HCT116 (cell line): ENCODE measurements at regions not wholly inside any gene's neighbourhood (a gene's known extent, or its start where the extent isn't known, plus 50 kb on each side); places are given as distances from the start of the nearest gene placed in this dataset.

Source experiments
- ATAC-seq: fragments of 200-7000 bp; cut with Tn5 transposase; 2 replicates; pipeline ENCODE4 v1.9.1; 2020; ENCODE audit warnings: mild to moderate bottlenecking, moderate library complexity
- BruUV-seq: library from RNA; stranded (reverse); fragments of 400-500 nt; replicated peaks from 2 replicates; lab custom pipeline; 2021; lab: Mats Ljungman, UMichigan
- CTCF ChIA-PET: fragments of 300-600 bp; sonication (Branson Sonifier 250); formaldehyde crosslinking; loops from one replicate; lab custom pipeline; 2021; ENCODE audit warnings: antibody characterized with exemption; lab: Charles Lee
- POLR2A ChIA-PET: fragments of 300-600, 350-600 bp; sonication (Branson Sonifier 250); formaldehyde crosslinking; loops from one replicate; lab custom pipeline; 2021; ENCODE audit warnings: antibody characterized with exemption; lab: Charles Lee
- RAD21 ChIA-PET, 2 experiments: fragments of 300-600 bp; sonication (Branson Sonifier 250); formaldehyde crosslinking; loops; one replicate each; lab custom pipeline; 2023; ENCODE audit warnings: low total read pairs in 2 of 2; ENCODE audit not compliant: uncharacterized antibody in 2 of 2, unreplicated experiment in 2 of 2, low non-redundant PET in 1 of 2; lab: Charles Lee
- DNase-seq: peaks from one replicate; pipeline ENCODE4 v3.0.0-alpha.2; 2010; ENCODE audit warnings: low read depth, low spot score
- H2AFZ ChIP-seq: fragments of 200-600 bp; shearing (Covaris generic), sonication (generic); 2 replicates; pipeline ENCODE4 v1.6.1; 2017; ENCODE audit warnings: low read depth, mixed run types, mixed read lengths, antibody characterized with exemption, low read length; ENCODE audit not compliant: poor library complexity, severe bottlenecking
- H3K27ac ChIP-seq: 2 replicates; pipeline ENCODE4 v1.5.1; 2012; ENCODE audit warnings: low read depth, low read length
- H3K27me3 ChIP-seq: fragments of 200-600 bp; sonication (generic); 2 replicates; pipeline ENCODE4 v1.6.1; 2016; ENCODE audit warnings: mixed run types, low read length, mixed read lengths; ENCODE audit not compliant: insufficient read depth
- H3K36me3 ChIP-seq, 2 experiments: fragments of 200-500 bp in 1 of 2; fragments of 200-600 bp in 1 of 2; sonication (Bioruptor generic) in 1 of 2; sonication (generic) in 1 of 2; 2 replicates each; pipeline versions ENCODE4 v1.5.1 to v1.6.1; 2014 to 2016; ENCODE audit warnings: low read length in 2 of 2, inconsistent platforms in 1 of 2, mixed read lengths in 1 of 2, mixed run types in 1 of 2; ENCODE audit not compliant: insufficient read depth in 2 of 2, control insufficient read depth in 1 of 2
- H3K4me1 ChIP-seq, 2 experiments: fragments of 200-600 bp in 1 of 2; sonication (generic) in 1 of 2; 2 replicates each; pipeline versions ENCODE4 v1.5.1 to v1.6.1; 2012 to 2017; ENCODE audit warnings: low read length in 2 of 2, inconsistent platforms in 1 of 2, mild to moderate bottlenecking in 1 of 2, mixed read lengths in 1 of 2, mixed run types in 1 of 2, moderate library complexity in 1 of 2; ENCODE audit not compliant: insufficient read depth in 2 of 2, control insufficient read depth in 1 of 2
- H3K4me2 ChIP-seq: fragments of 200-600 bp; sonication (generic); 2 replicates; pipeline ENCODE4 v1.6.1; 2017; ENCODE audit warnings: mixed run types, low read length, mixed read lengths
- H3K4me3 ChIP-seq, 2 experiments: fragments of 200-600 bp in 1 of 2; sonication (generic) in 1 of 2; replicated peaks in 1 of 2; 2 replicates each; pipeline ENCODE4 v1.5.1; 2011 to 2016; ENCODE audit warnings: low read length in 2 of 2, control low read depth in 1 of 2, low read depth in 1 of 2, mild to moderate bottlenecking in 1 of 2, mixed read lengths in 1 of 2, mixed run types in 1 of 2
- H3K79me2 ChIP-seq: fragments of 200-600 bp; sonication (generic); 2 replicates; pipeline ENCODE4 v1.6.1; 2017; ENCODE audit warnings: mild to moderate bottlenecking, mixed run types, low read length, moderate library complexity, mixed read lengths; ENCODE audit not compliant: insufficient read depth
- H3K9ac ChIP-seq: fragments of 200-600 bp; sonication (generic); 2 replicates; pipeline ENCODE4 v1.6.1; 2016; ENCODE audit warnings: low read length, mixed read lengths
- H3K9me2 ChIP-seq: fragments of 200-600 bp; sonication (generic), shearing (Covaris generic); 2 replicates; pipeline ENCODE4 v1.6.1; 2017; ENCODE audit warnings: mixed run types, mild to moderate bottlenecking, moderate library complexity; ENCODE audit not compliant: insufficient read depth
- H3K9me3 ChIP-seq, 2 experiments: fragments of 200-500 bp in 1 of 2; fragments of 200-600 bp in 1 of 2; sonication (Bioruptor generic) in 1 of 2; sonication (generic) in 1 of 2; 2 replicates each; pipeline ENCODE4 v1.6.1; 2014 to 2017; ENCODE audit warnings: low read length in 2 of 2, mixed read lengths in 2 of 2, inconsistent platforms in 1 of 2, low read depth in 1 of 2, mild to moderate bottlenecking in 1 of 2, mixed run types in 1 of 2, moderate library complexity in 1 of 2; ENCODE audit not compliant: control insufficient read depth in 1 of 2, insufficient read depth in 1 of 2
- H4K20me1 ChIP-seq: fragments of 200-600 bp; sonication (generic), shearing (Covaris generic); 2 replicates; pipeline ENCODE4 v1.6.1; 2017; ENCODE audit warnings: mixed run types, mild to moderate bottlenecking, moderate library complexity; ENCODE audit not compliant: insufficient read depth
- CBX3 ChIP-seq: IDR thresholded peaks from 2 replicates; pipeline ENCODE4 v1.6.1; 2012; ENCODE audit warnings: low read depth
- CEBPB ChIP-seq: IDR thresholded peaks from 2 replicates; pipeline ENCODE4 v1.6.1; 2012; ENCODE audit warnings: low read depth
- CTCF ChIP-seq, 3 experiments: fragments of 200-600 bp in 1 of 3; sonication (generic) in 1 of 3; IDR thresholded peaks in 2 of 3; conservative IDR thresholded peaks in 1 of 3; 2 replicates each; pipeline ENCODE4 v1.5.1; 2012 to 2017; ENCODE audit warnings: low read depth in 2 of 3, low read length in 2 of 3, antibody characterized with exemption in 1 of 3, borderline replicate concordance in 1 of 3, control low read depth in 1 of 3, mild to moderate bottlenecking in 1 of 3, mixed read lengths in 1 of 3, mixed run types in 1 of 3, moderate library complexity in 1 of 3; ENCODE audit not compliant: insufficient read depth in 1 of 3
- EZH2 ChIP-seq: fragments of 200-600 bp; sonication (generic); IDR thresholded peaks from 2 replicates; pipeline ENCODE4 v1.6.1; 2017; ENCODE audit warnings: antibody characterized with exemption, mixed run types
- EZH2phosphoT487 ChIP-seq: fragments of 200-600 bp; IDR thresholded peaks from 2 replicates; pipeline ENCODE4 v1.6.1; 2018; ENCODE audit warnings: antibody characterized with exemption, borderline replicate concordance
- FOSL1 ChIP-seq: IDR thresholded peaks from 2 replicates; pipeline ENCODE4 v1.6.1; 2012; ENCODE audit warnings: low read depth
- POLR2A ChIP-seq: IDR thresholded peaks from 2 replicates; pipeline ENCODE4 v1.7.0; 2011; ENCODE audit warnings: borderline replicate concordance; ENCODE audit not compliant: insufficient read depth, insufficient read length; ENCODE audit errors: extremely low read depth
- REST ChIP-seq: IDR thresholded peaks from 2 replicates; pipeline ENCODE4 v1.6.1; 2012; ENCODE audit warnings: low read depth
- SIN3A ChIP-seq: IDR thresholded peaks from 2 replicates; pipeline ENCODE4 v1.6.1; 2012; ENCODE audit warnings: low read depth
- SRF ChIP-seq: IDR thresholded peaks from 2 replicates; pipeline ENCODE4 v1.6.1; 2012; ENCODE audit warnings: low read depth
- TCF7L2 ChIP-seq: IDR thresholded peaks from 2 replicates; pipeline ENCODE4 v1.7.0; 2011; ENCODE audit warnings: borderline replicate concordance, inconsistent platforms; ENCODE audit not compliant: insufficient read depth, insufficient read length; ENCODE audit errors: extremely low read depth
- YY1 ChIP-seq: IDR thresholded peaks from 2 replicates; pipeline ENCODE4 v1.6.1; 2011; ENCODE audit warnings: low read length, low read depth, moderate library complexity, mild to moderate bottlenecking; ENCODE audit not compliant: insufficient replicate concordance; ENCODE audit errors: extremely low read depth
- ZFX ChIP-seq: fragments of 450-650 bp; IDR thresholded peaks from 2 replicates; pipeline ENCODE4 v1.6.1; 2017
- intact Hi-C: fragments of 100-400 bp; cut with micrococcal nuclease; formaldehyde crosslinking; loops from 2 replicates; pipeline ENCODE4 v1.10.0; 2022

DNA sequence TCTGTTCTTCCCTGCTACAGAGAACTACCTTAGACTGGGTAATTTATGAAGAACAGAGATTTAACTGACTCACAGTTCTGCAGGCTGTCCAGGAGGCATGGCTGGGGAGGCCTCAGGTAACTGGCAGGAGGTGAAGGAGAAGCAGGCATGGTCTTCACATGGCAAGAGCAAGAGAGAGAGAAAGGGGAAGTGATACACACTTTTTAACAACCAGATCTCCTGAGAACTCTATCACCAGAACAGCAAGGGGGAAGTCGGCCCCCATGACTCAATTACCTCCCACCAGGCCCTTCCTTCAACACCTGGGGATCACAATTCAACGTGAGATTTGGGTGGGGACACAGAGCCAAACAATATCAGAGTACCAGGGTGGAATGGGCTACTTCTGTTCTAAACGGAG, 766.8 kb downstream of the TLE1 start:
- Histone ChIP-seq H3K27me3 (no peaks in the 10 kb centered on the region), H3K27ac (no peak overlapping the region), H3K4me3 (no peak overlapping the region), H2AFZ (no peak overlapping the region), H3K36me3 (no peaks in the 10 kb centered on the region), H3K4me2 (no peak overlapping the region), H3K9me2 (no peaks in the 10 kb centered on the region), H3K9ac (no peak overlapping the region), H3K79me2 (no peaks in the 10 kb centered on the region), H3K9me3 (no peaks in the 10 kb centered on the region; a peak in 2 of 4 replicates), H3K4me1 (no peaks in the 10 kb centered on the region), H4K20me1 (no peaks in the 10 kb centered on the region)
- no TSS peak for BruUV-seq
- ChIA-PET RAD21 (no interaction called here), POLR2A (no interaction called here), CTCF (no interaction called here)
- TF ChIP-seq TCF7L2 (no peak), CEBPB (no peak), ZFX (no peak), SIN3A (no peak), FOSL1 (no peak), CBX3 (no peak), REST (no peak), YY1 (no peak), SRF (no peak), EZH2 (no peak), POLR2A (no peak), EZH2phosphoT487 (no peak), CTCF (IDR thresholded peaks at IDR 0.05 in 2 of 3, conservative IDR thresholded peaks at IDR 0.05 in 1 of 3; ENCODE audit: borderline replicate concordance in 1 of 3, insufficient read depth in 1 of 3, low read depth in 2 of 3, low read length in 2 of 3) (no peak)
- ATAC-seq (no peak), DNase-seq (no peak)
- intact Hi-C loops = no loop called here
